ENCODE measurements at regions not wholly inside any gene's neighbourhood (a gene's known extent, or its start where the extent isn't known, plus 50 kb on each side); places are given as distances from the start of the nearest gene placed in this dataset.

GRCh38 chr5:4093236-4093635 lies 497.6 kb downstream of the IRX1 start:
- TF ChIP-seq EZH2 (IDR thresholded peaks at IDR 0.05; ENCODE audit: borderline replicate concordance, insufficient read depth, low read depth, low read length, poor library complexity, severe bottlenecking) (no peak), CTCF (IDR thresholded peaks at IDR 0.05) (no peak)
- DNase-seq = no peak
- H3K4me3 ChIP-seq (ENCODE audit: control extremely low read depth in 1 of 5, extremely low read depth in 1 of 5, insufficient read depth in 1 of 5, low read depth in 2 of 5, low read length in 4 of 5) = no peak overlapping the region
- H3K36me3 ChIP-seq (replicated peaks in 1 of 2; ENCODE audit: control extremely low read depth in 1 of 2, control insufficient read depth in 1 of 2, extremely low read depth in 1 of 2, insufficient read depth in 2 of 2, low read length in 1 of 2) = no peaks in the 10 kb centered on the region
- H3K27me3 ChIP-seq (replicated peaks in 1 of 4; ENCODE audit: control extremely low read depth in 1 of 4, control insufficient read depth in 3 of 4, insufficient read depth in 4 of 4, low read length in 3 of 4) = no peaks in the 10 kb centered on the region
- H2AFZ ChIP-seq (ENCODE audit: insufficient read depth, low read depth, low read length, poor library complexity, severe bottlenecking) = no peak overlapping the region
- H3K27ac ChIP-seq (ENCODE audit: low read length in 2 of 2) = no peak overlapping the region
- H3K9me3 Mint-ChIP-seq (ENCODE audit: insufficient read depth) = no peaks in the 10 kb centered on the region
- ATAC-seq (ENCODE audit: low read depth) = no peak
- no peak overlapping the region for H3K9ac ChIP-seq (ENCODE audit: low read length)
- CTCF ChIA-PET = no interaction called here
- no peaks in the 10 kb centered on the region for H3K27me3 Mint-ChIP-seq
- no peak overlapping the region for H3K4me3 Mint-ChIP-seq
- intact Hi-C loops (cut with micrococcal nuclease) = no loop called here
- H3K4me1 Mint-ChIP-seq = no peaks in the 10 kb centered on the region
- no peaks in the 10 kb centered on the region for H4K20me1 ChIP-seq (ENCODE audit: control insufficient read depth, insufficient read depth, low read length, poor library complexity, severe bottlenecking)
- POLR2A ChIA-PET = no interaction called here
- H3K27ac Mint-ChIP-seq = no peak overlapping the region
- no peaks in the 10 kb centered on the region for H3K79me2 ChIP-seq (ENCODE audit: control insufficient read depth, insufficient read depth, low read length)
- H3K4me1 ChIP-seq (ENCODE audit: control insufficient read depth in 2 of 2, insufficient read depth in 2 of 2, low read length in 2 of 2) = no peaks in the 10 kb centered on the region
- no peak overlapping the region for H3K4me2 ChIP-seq (replicated peaks; ENCODE audit: low read depth, low read length, poor library complexity, severe bottlenecking)
- WGBS (ENCODE audit: insufficient coverage) = 89% methylated on average over 14 of the region's 15 CpGs
- H3K9me3 ChIP-seq (ENCODE audit: control extremely low read depth in 1 of 3, control insufficient read depth in 2 of 3, insufficient read depth in 1 of 3, low read length in 2 of 3) = peaks cover 0 to 11% (median 0%) of the 10 kb centered on the region in 3 donors

GRCh38 chr5:4093970-4094369 lies 498.3 kb downstream of the IRX1 start:
- Histone ChIP-seq H3K9me3 (ENCODE audit: control extremely low read depth in 1 of 3, control insufficient read depth in 2 of 3, insufficient read depth in 1 of 3, low read length in 2 of 3) (peaks cover 0 to 11% (median 0%) of the 10 kb centered on the region in 3 donors), H3K9ac (ENCODE audit: low read length) (no peak overlapping the region), H2AFZ (ENCODE audit: insufficient read depth, low read depth, low read length, poor library complexity, severe bottlenecking) (no peak overlapping the region), H3K27me3 (replicated peaks in 1 of 4; ENCODE audit: control extremely low read depth in 1 of 4, control insufficient read depth in 3 of 4, insufficient read depth in 4 of 4, low read length in 3 of 4) (no peaks in the 10 kb centered on the region), H3K4me1 (ENCODE audit: control insufficient read depth in 2 of 2, insufficient read depth in 2 of 2, low read length in 2 of 2) (no peaks in the 10 kb centered on the region), H3K27ac (ENCODE audit: low read length in 2 of 2) (no peak overlapping the region), H3K79me2 (ENCODE audit: control insufficient read depth, insufficient read depth, low read length) (no peaks in the 10 kb centered on the region), H4K20me1 (ENCODE audit: control insufficient read depth, insufficient read depth, low read length, poor library complexity, severe bottlenecking) (no peaks in the 10 kb centered on the region), H3K4me2 (replicated peaks; ENCODE audit: low read depth, low read length, poor library complexity, severe bottlenecking) (no peak overlapping the region), H3K4me3 (ENCODE audit: control extremely low read depth in 1 of 5, extremely low read depth in 1 of 5, insufficient read depth in 1 of 5, low read depth in 2 of 5, low read length in 4 of 5) (no peak overlapping the region), H3K36me3 (replicated peaks in 1 of 2; ENCODE audit: control extremely low read depth in 1 of 2, control insufficient read depth in 1 of 2, extremely low read depth in 1 of 2, insufficient read depth in 2 of 2, low read length in 1 of 2) (no peaks in the 10 kb centered on the region)
- 74% methylated on average over 4 of the region's 4 CpGs for WGBS (ENCODE audit: insufficient coverage)
- intact Hi-C loops (cut with micrococcal nuclease) = no loop called here
- ATAC-seq (ENCODE audit: low read depth) (no peak), DNase-seq (no peak)
- TF ChIP-seq CTCF (IDR thresholded peaks at IDR 0.05) (no peak), EZH2 (IDR thresholded peaks at IDR 0.05; ENCODE audit: borderline replicate concordance, insufficient read depth, low read depth, low read length, poor library complexity, severe bottlenecking) (no peak)
- Mint-ChIP-seq H3K27ac (no peak overlapping the region), H3K27me3 (no peaks in the 10 kb centered on the region), H3K4me1 (no peaks in the 10 kb centered on the region), H3K4me3 (no peak overlapping the region), H3K9me3 (ENCODE audit: insufficient read depth) (no peaks in the 10 kb centered on the region)
- CTCF ChIA-PET = no interaction called here
- POLR2A ChIA-PET = no interaction called here
